ENCODE measurements at regions not wholly inside any gene's neighbourhood (a gene's known extent, or its start where the extent isn't known, plus 50 kb on each side); places are given as distances from the start of the nearest gene placed in this dataset.

- Histone ChIP-seq H3K79me2 (ENCODE audit: insufficient read depth, low read depth, low read length) (no peaks in the 10 kb centered on the region), H3K4me1 (ENCODE audit: insufficient read depth, low read length, poor library complexity, severe bottlenecking) (no peaks in the 10 kb centered on the region), H3K4me3 (ENCODE audit: low read depth, low read length, poor library complexity, severe bottlenecking) (no peak overlapping the region), H3K27ac (ENCODE audit: low read depth, low read length, poor library complexity, severe bottlenecking) (no peak overlapping the region), H3K36me3 (ENCODE audit: insufficient read depth, low read length) (no peaks in the 10 kb centered on the region), H3K4me2 (ENCODE audit: low read length) (no peak overlapping the region), H3K9me3 (ENCODE audit: low read length) (no peaks in the 10 kb centered on the region), H4K20me1 (ENCODE audit: insufficient read depth, low read length) (no peaks in the 10 kb centered on the region), H3K9me2 (ENCODE audit: insufficient read depth, low read length) (no peaks in the 10 kb centered on the region), H2AFZ (ENCODE audit: low read length) (no peak overlapping the region)
- no TSS peak for BruUV-seq (replicated peaks)
- ChIA-PET CTCF (ENCODE audit: unreplicated experiment) (no interaction called here), POLR2A (no interaction called here)
- intact Hi-C loops (cut with micrococcal nuclease; ENCODE audit: unreplicated experiment): no loop called here
- TF ChIP-seq EZH2phosphoT487 (IDR thresholded peaks at IDR 0.05; ENCODE audit: borderline replicate concordance, low read depth, low read length) (no peak), CTCF (conservative IDR thresholded peaks at IDR 0.05; ENCODE audit: low read length) (no peak)
- DNase-seq (ENCODE audit: low spot score): no peak
These were observed 241.6 kb upstream of the COL8A1 start for GRCh38 chr3:99396651-99397275.

- intact Hi-C loops (cut with micrococcal nuclease; ENCODE audit: unreplicated experiment): no loop called here
- Histone ChIP-seq H3K4me1 (ENCODE audit: insufficient read depth, low read length, poor library complexity, severe bottlenecking) (no peaks in the 10 kb centered on the region), H3K79me2 (ENCODE audit: insufficient read depth, low read depth, low read length) (no peaks in the 10 kb centered on the region), H3K9me2 (ENCODE audit: insufficient read depth, low read length) (no peaks in the 10 kb centered on the region), H3K36me3 (ENCODE audit: insufficient read depth, low read length) (no peaks in the 10 kb centered on the region), H3K9me3 (ENCODE audit: low read length) (no peaks in the 10 kb centered on the region), H3K4me2 (ENCODE audit: low read length) (no peak overlapping the region), H2AFZ (ENCODE audit: low read length) (no peak overlapping the region), H3K27ac (ENCODE audit: low read depth, low read length, poor library complexity, severe bottlenecking) (no peak overlapping the region), H3K4me3 (ENCODE audit: low read depth, low read length, poor library complexity, severe bottlenecking) (no peak overlapping the region), H4K20me1 (ENCODE audit: insufficient read depth, low read length) (no peaks in the 10 kb centered on the region)
- BruUV-seq (replicated peaks): no TSS peak
- no peak for DNase-seq (ENCODE audit: low spot score)
- CTCF ChIA-PET (ENCODE audit: unreplicated experiment): no interaction called here
- POLR2A ChIA-PET: no interaction called here
- TF ChIP-seq EZH2phosphoT487 (IDR thresholded peaks at IDR 0.05; ENCODE audit: borderline replicate concordance, low read depth, low read length) (no peak), CTCF (conservative IDR thresholded peaks at IDR 0.05; ENCODE audit: low read length) (no peak)
These were observed 243.3 kb upstream of the COL8A1 start for GRCh38 chr3:99394831-99395778.

- ChIA-PET CTCF (ENCODE audit: unreplicated experiment) (no interaction called here), POLR2A (no interaction called here)
- no peak for DNase-seq (ENCODE audit: low spot score)
- Histone ChIP-seq H3K4me3 (ENCODE audit: low read depth, low read length, poor library complexity, severe bottlenecking) (no peak overlapping the region), H3K79me2 (ENCODE audit: insufficient read depth, low read depth, low read length) (no peaks in the 10 kb centered on the region), H3K4me1 (ENCODE audit: insufficient read depth, low read length, poor library complexity, severe bottlenecking) (no peaks in the 10 kb centered on the region), H3K9me3 (ENCODE audit: low read length) (no peaks in the 10 kb centered on the region), H3K27ac (ENCODE audit: low read depth, low read length, poor library complexity, severe bottlenecking) (no peak overlapping the region), H3K4me2 (ENCODE audit: low read length) (no peak overlapping the region), H3K36me3 (ENCODE audit: insufficient read depth, low read length) (no peaks in the 10 kb centered on the region), H4K20me1 (ENCODE audit: insufficient read depth, low read length) (no peaks in the 10 kb centered on the region), H2AFZ (ENCODE audit: low read length) (no peak overlapping the region), H3K9me2 (ENCODE audit: insufficient read depth, low read length) (no peaks in the 10 kb centered on the region)
- intact Hi-C loops (cut with micrococcal nuclease; ENCODE audit: unreplicated experiment): no loop called here
- BruUV-seq (replicated peaks): no TSS peak
- TF ChIP-seq EZH2phosphoT487 (IDR thresholded peaks at IDR 0.05; ENCODE audit: borderline replicate concordance, low read depth, low read length) (no peak), CTCF (conservative IDR thresholded peaks at IDR 0.05; ENCODE audit: low read length) (no peak)
These were observed 244.4 kb upstream of the COL8A1 start for GRCh38 chr3:99393961-99394360.
